HEK293 (cell line): ENCODE measurements at regions not wholly inside any gene's neighbourhood (a gene's known extent, or its start where the extent isn't known, plus 50 kb on each side); places are given as distances from the start of the nearest gene placed in this dataset.

ENCODE experiments used
- CTCF ChIA-PET: fragments of 350-600 bp; formaldehyde crosslinking; extraction: SDS; loops from one replicate; lab custom pipeline; 2021; ENCODE audit warnings: antibody characterized with exemption; lab: Yijun Ruan, JAX
- POLR2A ChIA-PET: fragments of 300-600 bp; formaldehyde crosslinking; extraction: SDS; loops from one replicate; lab custom pipeline; 2020; ENCODE audit warnings: antibody characterized with exemption, inconsistent platforms; lab: Yijun Ruan, JAX
- H3K27ac ChIP-seq: fragments of 200-500 bp; sonication (Bioruptor generic); 2 replicates; pipeline ENCODE4 v1.5.1; 2014; ENCODE audit warnings: low read depth, low read length, control low read depth, inconsistent platforms; ENCODE audit errors: extremely low read depth
- H3K36me3 ChIP-seq, 2 experiments: fragments of 200-500 bp in 1 of 2; sonication (Bioruptor generic) in 1 of 2; 1 replicate in 1 of 2; 2 replicates in 1 of 2; pipeline ENCODE4 v1.5.1; 2014 to 2017; ENCODE audit warnings: inconsistent platforms in 2 of 2, low read length in 2 of 2; ENCODE audit not compliant: control insufficient read depth in 2 of 2, insufficient read depth in 1 of 2
- H3K4me1 ChIP-seq: fragments of 200-500 bp; sonication (Bioruptor generic); 2 replicates; pipeline ENCODE4 v1.5.1; 2014; ENCODE audit warnings: mild to moderate bottlenecking, low read length, inconsistent platforms; ENCODE audit not compliant: control insufficient read depth, insufficient read depth
- H3K4me3 ChIP-seq: 2 replicates; pipeline ENCODE4 v1.5.1; 2011; ENCODE audit warnings: low read depth, mild to moderate bottlenecking, control low read depth, low read length, moderate library complexity
- H3K9me3 ChIP-seq: fragments of 200-500 bp; sonication (Bioruptor generic); 2 replicates; pipeline ENCODE4 v1.5.1; 2014; ENCODE audit warnings: low read depth, low read length, inconsistent platforms; ENCODE audit not compliant: control insufficient read depth, insufficient read depth
- HOXD13 ChIP-seq: sonication (generic); formaldehyde crosslinking; IDR thresholded peaks from 2 replicates; pipeline ENCODE4 v1.8.0; 2022; ENCODE audit warnings: missing genetic modification reagents, borderline replicate concordance
- OVOL3 ChIP-seq: fragments of 450-650 bp; formaldehyde crosslinking; IDR thresholded peaks from 2 replicates; pipeline ENCODE4 v1.5.1; 2016; ENCODE audit warnings: missing biosample characterization, missing genetic modification characterization
- ZBTB21 ChIP-seq: fragments of 450-650 bp; formaldehyde crosslinking; IDR thresholded peaks from 2 replicates; pipeline ENCODE4 v1.5.1; 2017; ENCODE audit warnings: missing biosample characterization, missing genetic modification characterization
- ZNF23 ChIP-seq: fragments of 450-650 bp; formaldehyde crosslinking; IDR thresholded peaks from 2 replicates; pipeline ENCODE4 v1.5.1; 2016; ENCODE audit warnings: missing biosample characterization, missing genetic modification characterization, borderline replicate concordance
- ZNF248 ChIP-seq: fragments of 450-650 bp; formaldehyde crosslinking; IDR thresholded peaks from 2 replicates; pipeline ENCODE4 v1.5.1; 2017; ENCODE audit warnings: missing biosample characterization, missing genetic modification characterization
- ZNF48 ChIP-seq: fragments of 450-650 bp; formaldehyde crosslinking; IDR thresholded peaks from 2 replicates; pipeline ENCODE4 v1.5.1; 2016; ENCODE audit warnings: missing biosample characterization, missing genetic modification characterization
- ZNF521 ChIP-seq: fragments of 450-650 bp; formaldehyde crosslinking; IDR thresholded peaks from 2 replicates; pipeline ENCODE4 v1.5.1; 2017; ENCODE audit warnings: missing biosample characterization, mild to moderate bottlenecking, missing genetic modification characterization
- ZNF548 ChIP-seq: fragments of 450-650 bp; formaldehyde crosslinking; IDR thresholded peaks from 2 replicates; pipeline ENCODE4 v1.5.1; 2016; ENCODE audit warnings: missing biosample characterization, missing genetic modification characterization
- ZNF555 ChIP-seq: fragments of 450-650 bp; formaldehyde crosslinking; conservative IDR thresholded peaks from 2 replicates; pipeline ENCODE4 v1.5.1; 2017; ENCODE audit warnings: missing biosample characterization, mild to moderate bottlenecking, missing genetic modification characterization, inconsistent platforms
- ZNF621 ChIP-seq: fragments of 450-650 bp; formaldehyde crosslinking; IDR thresholded peaks from 2 replicates; pipeline ENCODE4 v1.5.1; 2017; ENCODE audit warnings: missing biosample characterization, missing genetic modification characterization
- ZNF747 ChIP-seq: fragments of 450-650 bp; formaldehyde crosslinking; IDR thresholded peaks from 2 replicates; pipeline ENCODE4 v1.5.1; 2016; ENCODE audit warnings: missing biosample characterization, missing genetic modification characterization
- ZNF791 ChIP-seq: fragments of 450-650 bp; formaldehyde crosslinking; IDR thresholded peaks from 2 replicates; pipeline ENCODE4 v1.5.1; 2016; ENCODE audit warnings: missing biosample characterization, missing genetic modification characterization
- ZNF837 ChIP-seq: fragments of 450-650 bp; formaldehyde crosslinking; IDR thresholded peaks from 2 replicates; pipeline ENCODE4 v1.5.1; 2016; ENCODE audit warnings: missing biosample characterization, missing genetic modification characterization
- ZNF843 ChIP-seq: fragments of 450-650 bp; formaldehyde crosslinking; IDR thresholded peaks from 2 replicates; pipeline ENCODE4 v1.5.1; 2016; ENCODE audit warnings: missing biosample characterization, missing genetic modification characterization
- TF ChIP-seq, protein P1 (sequence below): fragments of 450-650 bp; formaldehyde crosslinking; IDR thresholded peaks from 2 replicates; pipeline ENCODE4 v1.5.1; 2016; ENCODE audit warnings: missing biosample characterization, missing genetic modification characterization, borderline replicate concordance
- TF ChIP-seq, protein P2 (sequence below): fragments of 450-650 bp; formaldehyde crosslinking; IDR thresholded peaks from 2 replicates; pipeline ENCODE4 v1.5.1; 2016; ENCODE audit warnings: missing biosample characterization, missing genetic modification characterization
- TF ChIP-seq, protein P3 (sequence below): fragments of 450-650 bp; formaldehyde crosslinking; IDR thresholded peaks from 2 replicates; pipeline ENCODE4 v1.5.1; 2016; ENCODE audit warnings: missing biosample characterization, missing genetic modification characterization
- TF ChIP-seq, protein P4 (sequence below): fragments of 450-650 bp; formaldehyde crosslinking; IDR thresholded peaks from 2 replicates; pipeline ENCODE4 v1.5.1; 2016; ENCODE audit warnings: missing biosample characterization, missing genetic modification characterization
- TF ChIP-seq, protein P5 (sequence below): fragments of 450-650 bp; formaldehyde crosslinking; IDR thresholded peaks from 2 replicates; pipeline ENCODE4 v1.5.1; 2016; ENCODE audit warnings: missing biosample characterization, missing genetic modification characterization

DNA sequence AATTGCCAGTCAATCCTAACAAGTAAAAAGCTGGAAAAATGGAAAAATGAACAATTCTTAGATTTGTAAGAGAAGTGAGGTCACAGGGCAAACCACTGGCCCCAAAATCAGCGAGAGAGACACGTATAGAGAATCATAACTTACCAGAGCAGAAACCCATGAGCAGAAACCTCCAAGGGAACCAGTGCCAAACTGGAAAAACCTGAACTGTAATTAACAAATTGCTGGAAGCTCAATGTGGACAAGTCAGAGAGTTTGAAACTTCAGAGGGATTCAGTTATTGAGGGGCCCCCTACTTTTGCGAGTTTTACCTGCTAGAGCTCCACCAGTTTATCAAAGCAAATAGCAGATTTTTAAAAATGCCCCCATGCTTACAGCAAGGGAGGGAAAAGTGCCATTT lies 119.0 kb downstream of the C7orf25 start:
- Histone ChIP-seq H3K36me3 (no peaks in the 10 kb centered on the region), H3K4me1 (no peaks in the 10 kb centered on the region), H3K9me3 (no peaks in the 10 kb centered on the region)
- TF ChIP-seq ZNF521, result no peak
- TF ChIP-seq OVOL3 (tag by site-specific recombination), result no peak
- TF ChIP-seq, protein P1, sequence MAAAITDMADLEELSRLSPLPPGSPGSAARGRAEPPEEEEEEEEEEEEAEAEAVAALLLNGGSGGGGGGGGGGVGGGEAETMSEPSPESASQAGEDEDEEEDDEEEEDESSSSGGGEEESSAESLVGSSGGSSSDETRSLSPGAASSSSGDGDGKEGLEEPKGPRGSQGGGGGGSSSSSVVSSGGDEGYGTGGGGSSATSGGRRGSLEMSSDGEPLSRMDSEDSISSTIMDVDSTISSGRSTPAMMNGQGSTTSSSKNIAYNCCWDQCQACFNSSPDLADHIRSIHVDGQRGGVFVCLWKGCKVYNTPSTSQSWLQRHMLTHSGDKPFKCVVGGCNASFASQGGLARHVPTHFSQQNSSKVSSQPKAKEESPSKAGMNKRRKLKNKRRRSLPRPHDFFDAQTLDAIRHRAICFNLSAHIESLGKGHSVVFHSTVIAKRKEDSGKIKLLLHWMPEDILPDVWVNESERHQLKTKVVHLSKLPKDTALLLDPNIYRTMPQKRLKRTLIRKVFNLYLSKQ, result no peak
- TF ChIP-seq HOXD13 (CRISPR knock-in tag), result no peak
- TF ChIP-seq ZNF248 (tag by site-specific recombination), result no peak
- no peak for TF ChIP-seq ZNF23 (tag by site-specific recombination)
- TF ChIP-seq ZBTB21, result no peak
- no peak for TF ChIP-seq ZNF791 (tag by site-specific recombination)
- no peak for TF ChIP-seq ZNF48
- TF ChIP-seq, protein P2, sequence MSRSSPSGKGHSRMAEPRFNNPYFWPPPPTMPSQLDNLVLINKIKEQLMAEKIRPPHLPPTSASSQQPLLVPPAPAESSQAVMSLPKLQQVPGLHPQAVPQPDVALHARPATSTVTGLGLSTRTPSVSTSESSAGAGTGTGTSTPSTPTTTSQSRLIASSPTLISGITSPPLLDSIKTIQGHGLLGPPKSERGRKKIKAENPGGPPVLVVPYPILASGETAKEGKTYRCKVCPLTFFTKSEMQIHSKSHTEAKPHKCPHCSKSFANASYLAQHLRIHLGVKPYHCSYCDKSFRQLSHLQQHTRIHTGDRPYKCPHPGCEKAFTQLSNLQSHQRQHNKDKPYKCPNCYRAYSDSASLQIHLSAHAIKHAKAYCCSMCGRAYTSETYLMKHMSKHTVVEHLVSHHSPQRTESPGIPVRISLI (tag by site-specific recombination), result no peak
- TF ChIP-seq ZNF621 (tag by site-specific recombination), result no peak
- no peak for TF ChIP-seq ZNF747
- TF ChIP-seq ZNF837, result no peak
- no peak for TF ChIP-seq ZNF843 (tag by site-specific recombination)
- no peak for TF ChIP-seq ZNF555 (tag by site-specific recombination)
- TF ChIP-seq, all 188 proteins: peak for 0
- H3K4me3 ChIP-seq, result no peak overlapping the region
- ChIA-PET POLR2A (no interaction called here), CTCF (interaction anchor here (0.7 to 1.2 kb wide), 2 partner anchors 48 to 51 kb away, joined by 4 to 5 read pairs; no protein-coding TSS in a partner anchor)
- H3K27ac ChIP-seq, result no peak overlapping the region

DNA sequence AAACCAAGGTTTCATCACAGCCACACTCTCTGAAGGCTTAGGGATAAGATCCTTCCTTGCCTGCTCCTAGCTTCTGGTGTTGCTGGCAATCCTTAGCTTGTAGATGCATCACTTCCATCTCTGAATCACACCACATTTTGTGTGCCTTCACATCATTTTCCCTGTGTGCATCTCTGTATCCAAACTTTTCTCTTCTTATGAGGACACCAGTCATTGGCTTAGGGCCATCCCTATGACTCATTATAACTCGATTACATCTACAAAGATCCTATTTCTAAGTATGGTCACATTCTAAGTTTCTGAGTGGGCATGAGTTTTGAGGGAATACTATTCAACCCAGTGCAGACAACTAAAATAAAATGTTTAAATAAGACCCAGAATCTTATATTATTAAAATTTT lies 121.7 kb downstream of the C7orf25 start:
- TF ChIP-seq, protein P3, sequence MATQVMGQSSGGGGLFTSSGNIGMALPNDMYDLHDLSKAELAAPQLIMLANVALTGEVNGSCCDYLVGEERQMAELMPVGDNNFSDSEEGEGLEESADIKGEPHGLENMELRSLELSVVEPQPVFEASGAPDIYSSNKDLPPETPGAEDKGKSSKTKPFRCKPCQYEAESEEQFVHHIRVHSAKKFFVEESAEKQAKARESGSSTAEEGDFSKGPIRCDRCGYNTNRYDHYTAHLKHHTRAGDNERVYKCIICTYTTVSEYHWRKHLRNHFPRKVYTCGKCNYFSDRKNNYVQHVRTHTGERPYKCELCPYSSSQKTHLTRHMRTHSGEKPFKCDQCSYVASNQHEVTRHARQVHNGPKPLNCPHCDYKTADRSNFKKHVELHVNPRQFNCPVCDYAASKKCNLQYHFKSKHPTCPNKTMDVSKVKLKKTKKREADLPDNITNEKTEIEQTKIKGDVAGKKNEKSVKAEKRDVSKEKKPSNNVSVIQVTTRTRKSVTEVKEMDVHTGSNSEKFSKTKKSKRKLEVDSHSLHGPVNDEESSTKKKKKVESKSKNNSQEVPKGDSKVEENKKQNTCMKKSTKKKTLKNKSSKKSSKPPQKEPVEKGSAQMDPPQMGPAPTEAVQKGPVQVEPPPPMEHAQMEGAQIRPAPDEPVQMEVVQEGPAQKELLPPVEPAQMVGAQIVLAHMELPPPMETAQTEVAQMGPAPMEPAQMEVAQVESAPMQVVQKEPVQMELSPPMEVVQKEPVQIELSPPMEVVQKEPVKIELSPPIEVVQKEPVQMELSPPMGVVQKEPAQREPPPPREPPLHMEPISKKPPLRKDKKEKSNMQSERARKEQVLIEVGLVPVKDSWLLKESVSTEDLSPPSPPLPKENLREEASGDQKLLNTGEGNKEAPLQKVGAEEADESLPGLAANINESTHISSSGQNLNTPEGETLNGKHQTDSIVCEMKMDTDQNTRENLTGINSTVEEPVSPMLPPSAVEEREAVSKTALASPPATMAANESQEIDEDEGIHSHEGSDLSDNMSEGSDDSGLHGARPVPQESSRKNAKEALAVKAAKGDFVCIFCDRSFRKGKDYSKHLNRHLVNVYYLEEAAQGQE (tag by site-specific recombination), result no peak
- TF ChIP-seq, protein P4, sequence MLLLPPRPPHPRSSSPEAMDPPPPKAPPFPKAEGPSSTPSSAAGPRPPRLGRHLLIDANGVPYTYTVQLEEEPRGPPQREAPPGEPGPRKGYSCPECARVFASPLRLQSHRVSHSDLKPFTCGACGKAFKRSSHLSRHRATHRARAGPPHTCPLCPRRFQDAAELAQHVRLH (tag by site-specific recombination), result no peak
- no peak for TF ChIP-seq ZNF548 (tag by site-specific recombination)
- TF ChIP-seq, protein P5, sequence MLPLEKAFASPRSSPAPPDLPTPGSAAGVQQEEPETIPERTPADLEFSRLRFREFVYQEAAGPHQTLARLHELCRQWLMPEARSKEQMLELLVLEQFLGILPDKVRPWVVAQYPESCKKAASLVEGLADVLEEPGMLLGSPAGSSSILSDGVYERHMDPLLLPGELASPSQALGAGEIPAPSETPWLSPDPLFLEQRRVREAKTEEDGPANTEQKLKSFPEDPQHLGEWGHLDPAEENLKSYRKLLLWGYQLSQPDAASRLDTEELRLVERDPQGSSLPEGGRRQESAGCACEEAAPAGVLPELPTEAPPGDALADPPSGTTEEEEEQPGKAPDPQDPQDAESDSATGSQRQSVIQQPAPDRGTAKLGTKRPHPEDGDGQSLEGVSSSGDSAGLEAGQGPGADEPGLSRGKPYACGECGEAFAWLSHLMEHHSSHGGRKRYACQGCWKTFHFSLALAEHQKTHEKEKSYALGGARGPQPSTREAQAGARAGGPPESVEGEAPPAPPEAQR (tag by site-specific recombination), result no peak
- Histone ChIP-seq H3K9me3 (no peaks in the 10 kb centered on the region), H3K4me3 (no peak overlapping the region), H3K27ac (no peak overlapping the region), H3K4me1 (no peaks in the 10 kb centered on the region), H3K36me3 (no peaks in the 10 kb centered on the region)
- ChIA-PET POLR2A (no interaction called here), CTCF (interaction anchor here (0.7 kb wide), 1 partner anchor 45 kb away, joined by 5 read pairs; no protein-coding TSS in a partner anchor)
